Right atrium auricular region (tissue), 2 donors: ENCODE measurements at regions not wholly inside any gene's neighbourhood (a gene's known extent, or its start where the extent isn't known, plus 50 kb on each side); places are given as distances from the start of the nearest gene placed in this dataset.
A peak's percentile ranks its signal among the peaks of the same experiment; 100 is the strongest.

Experiments
- DNase-seq: peaks from one replicate; pipeline ENCODE4 v3.0.0-alpha.2; 2019; ENCODE audit warnings: low spot score
- H3K27ac ChIP-seq, 2 donors: fragments of 200-600 bp; sonication (generic); 1 replicate in 1 of 2; 2 replicates in 1 of 2; pipeline ENCODE4 v1.5.1; 2016 to 2019
- H3K27me3 ChIP-seq, 2 donors: fragments of 200-600 bp; sonication (generic); one replicate each; pipeline versions ENCODE4 v1.5.1 to v1.6.0; 2017 to 2019
- H3K36me3 ChIP-seq: fragments of 200-600 bp; sonication (generic); one replicate; pipeline ENCODE4 v1.5.1; 2016
- H3K4me1 ChIP-seq, 2 donors: fragments of 200-600 bp; sonication (generic); one replicate each; pipeline versions ENCODE4 v1.5.1 to v1.6.0; 2017 to 2019
- H3K4me3 ChIP-seq, 2 donors: fragments of 200-600 bp; sonication (generic); 1 replicate in 1 of 2; 2 replicates in 1 of 2; pipeline ENCODE4 v1.5.1; 2017 to 2019; ENCODE audit warnings: mild to moderate bottlenecking in 1 of 2, moderate library complexity in 1 of 2
- H3K9me3 ChIP-seq, 2 donors: fragments of 200-600 bp; sonication (generic); one replicate each; pipeline ENCODE4 v1.5.1; 2019
- CTCF ChIP-seq, 2 donors: fragments of 200-600 bp; sonication (generic); IDR thresholded peaks; one replicate each; pipeline ENCODE4 v1.5.1; 2019; ENCODE audit warnings: antibody characterized with exemption in 2 of 2

- DNase-seq = no peak
- TF ChIP-seq CTCF (IDR thresholded peaks at IDR 0.05) = no peak
- H3K36me3 ChIP-seq = no peaks in the 10 kb centered on the region
- no peak overlapping the region for H3K27ac ChIP-seq
- H3K4me3 ChIP-seq = no peak overlapping the region
- no peaks in the 10 kb centered on the region for H3K4me1 ChIP-seq
- H3K9me3 ChIP-seq = peaks cover 0 to 8% of the 10 kb centered on the region in 2 donors
- H3K27me3 ChIP-seq = no peaks in the 10 kb centered on the region
Measured at GRCh38 chr18:75739682-75740081, 312.2 kb upstream of the SMIM21 start.

GRCh38 chr18:75735291-75735690, 307.8 kb upstream of the SMIM21 start:
- H3K4me1 ChIP-seq = no peaks in the 10 kb centered on the region
- TF ChIP-seq CTCF (IDR thresholded peaks at IDR 0.05) = no peak
- H3K36me3 ChIP-seq = no peaks in the 10 kb centered on the region
- DNase-seq = no peak
- no peak overlapping the region for H3K4me3 ChIP-seq
- H3K9me3 ChIP-seq = peaks cover 0 to 8% of the 10 kb centered on the region in 2 donors
- no peaks in the 10 kb centered on the region for H3K27me3 ChIP-seq
- no peak overlapping the region for H3K27ac ChIP-seq

GRCh38 chr18:75730249-75730648, 302.7 kb upstream of the SMIM21 start:
- H3K4me3 ChIP-seq = no peak overlapping the region
- DNase-seq = no peak
- no peaks in the 10 kb centered on the region for H3K4me1 ChIP-seq
- no peaks in the 10 kb centered on the region for H3K9me3 ChIP-seq
- H3K27me3 ChIP-seq = no peaks in the 10 kb centered on the region
- no peak for TF ChIP-seq CTCF (IDR thresholded peaks at IDR 0.05)
- no peak overlapping the region for H3K27ac ChIP-seq
- H3K36me3 ChIP-seq = no peaks in the 10 kb centered on the region

GRCh38 chr18:75728621-75729020, 301.1 kb upstream of the SMIM21 start:
- no peak for TF ChIP-seq CTCF (IDR thresholded peaks at IDR 0.05)
- no peak for DNase-seq
- Histone ChIP-seq H3K4me1 (no peaks in the 10 kb centered on the region), H3K27me3 (no peaks in the 10 kb centered on the region), H3K36me3 (no peaks in the 10 kb centered on the region), H3K4me3 (no peak overlapping the region), H3K27ac (no peak overlapping the region), H3K9me3 (no peaks in the 10 kb centered on the region)

GRCh38 chr18:75727456-75727855, 300.0 kb upstream of the SMIM21 start:
- DNase-seq = no peak
- peak in 1 of 2 donors; percentile 60 for TF ChIP-seq CTCF (IDR thresholded peaks at IDR 0.05)

GRCh38 chr18:75723521-75724340, 296.2 kb upstream of the SMIM21 start:
- Histone ChIP-seq H3K36me3 (no peaks in the 10 kb centered on the region), H3K4me3 (no peak overlapping the region), H3K27me3 (no peaks in the 10 kb centered on the region), H3K4me1 (no peaks in the 10 kb centered on the region), H3K27ac (no peak overlapping the region), H3K9me3 (peaks cover 0 to 8% of the 10 kb centered on the region in 2 donors)
- no peak for DNase-seq
- TF ChIP-seq CTCF (IDR thresholded peaks at IDR 0.05) = no peak

More at GRCh38 chr18:75727456-75727855, 300.0 kb upstream of the SMIM21 start:
- H3K4me1 ChIP-seq = no peaks in the 10 kb centered on the region
- H3K36me3 ChIP-seq = no peaks in the 10 kb centered on the region
- H3K27ac ChIP-seq = no peak overlapping the region
- H3K27me3 ChIP-seq = no peaks in the 10 kb centered on the region
- no peaks in the 10 kb centered on the region for H3K9me3 ChIP-seq
- H3K4me3 ChIP-seq = no peak overlapping the region
